GM12873 (cell line): ENCODE measurements at regions not wholly inside any gene's neighbourhood (a gene's known extent, or its start where the extent isn't known, plus 50 kb on each side); places are given as distances from the start of the nearest gene placed in this dataset.

ENCODE experiments used
- TF ChIP-seq, protein P1 (sequence below): IDR thresholded peaks from 2 replicates; pipeline ENCODE4 v1.5.1; 2012; ENCODE audit warnings: low read depth, mild to moderate bottlenecking, moderate library complexity, low read length, control low read depth; ENCODE audit not compliant: insufficient read depth; ENCODE audit errors: missing control alignments

DNA sequence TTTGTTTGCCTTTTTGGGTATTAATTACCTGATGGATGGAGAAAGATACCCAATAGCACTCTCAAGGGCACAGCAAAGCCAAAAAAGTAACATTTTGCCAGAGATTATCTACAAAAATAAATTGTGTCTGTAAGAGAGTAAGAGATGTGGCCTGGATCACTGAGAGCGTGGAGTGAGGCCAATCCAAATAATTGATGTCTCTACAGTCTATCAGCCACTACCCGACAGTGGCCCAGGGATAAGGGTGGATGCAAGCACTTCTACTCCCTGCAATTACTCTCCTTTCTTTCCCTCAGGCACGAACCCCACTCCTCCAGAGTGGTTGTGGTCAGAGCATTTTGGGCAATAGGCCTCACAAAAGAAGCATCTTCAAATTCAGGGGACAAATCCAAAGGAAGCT, 92.3 kb upstream of the ZC3H12C start:
- TF ChIP-seq, protein P1, sequence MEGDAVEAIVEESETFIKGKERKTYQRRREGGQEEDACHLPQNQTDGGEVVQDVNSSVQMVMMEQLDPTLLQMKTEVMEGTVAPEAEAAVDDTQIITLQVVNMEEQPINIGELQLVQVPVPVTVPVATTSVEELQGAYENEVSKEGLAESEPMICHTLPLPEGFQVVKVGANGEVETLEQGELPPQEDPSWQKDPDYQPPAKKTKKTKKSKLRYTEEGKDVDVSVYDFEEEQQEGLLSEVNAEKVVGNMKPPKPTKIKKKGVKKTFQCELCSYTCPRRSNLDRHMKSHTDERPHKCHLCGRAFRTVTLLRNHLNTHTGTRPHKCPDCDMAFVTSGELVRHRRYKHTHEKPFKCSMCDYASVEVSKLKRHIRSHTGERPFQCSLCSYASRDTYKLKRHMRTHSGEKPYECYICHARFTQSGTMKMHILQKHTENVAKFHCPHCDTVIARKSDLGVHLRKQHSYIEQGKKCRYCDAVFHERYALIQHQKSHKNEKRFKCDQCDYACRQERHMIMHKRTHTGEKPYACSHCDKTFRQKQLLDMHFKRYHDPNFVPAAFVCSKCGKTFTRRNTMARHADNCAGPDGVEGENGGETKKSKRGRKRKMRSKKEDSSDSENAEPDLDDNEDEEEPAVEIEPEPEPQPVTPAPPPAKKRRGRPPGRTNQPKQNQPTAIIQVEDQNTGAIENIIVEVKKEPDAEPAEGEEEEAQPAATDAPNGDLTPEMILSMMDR = no peak

DNA sequence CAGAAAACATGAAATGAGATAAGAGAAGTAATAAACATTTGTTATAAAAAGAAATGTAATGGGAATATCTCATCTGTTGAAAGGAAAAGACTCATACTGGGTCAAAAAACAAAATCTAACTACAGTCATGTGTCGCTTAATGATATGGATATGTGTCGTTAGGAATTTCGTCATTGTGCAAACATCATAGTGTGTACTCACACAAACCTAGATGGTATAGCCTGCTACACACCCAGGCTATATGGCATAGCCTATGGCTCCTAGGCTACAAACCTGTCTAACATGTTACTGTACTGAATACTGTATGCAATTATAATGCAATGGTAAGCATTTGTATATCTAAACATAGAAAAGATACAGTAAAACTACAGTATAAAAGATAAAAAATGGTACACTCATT, 89.8 kb upstream of the ZC3H12C start:
- TF ChIP-seq, protein P1 = no peak

DNA sequence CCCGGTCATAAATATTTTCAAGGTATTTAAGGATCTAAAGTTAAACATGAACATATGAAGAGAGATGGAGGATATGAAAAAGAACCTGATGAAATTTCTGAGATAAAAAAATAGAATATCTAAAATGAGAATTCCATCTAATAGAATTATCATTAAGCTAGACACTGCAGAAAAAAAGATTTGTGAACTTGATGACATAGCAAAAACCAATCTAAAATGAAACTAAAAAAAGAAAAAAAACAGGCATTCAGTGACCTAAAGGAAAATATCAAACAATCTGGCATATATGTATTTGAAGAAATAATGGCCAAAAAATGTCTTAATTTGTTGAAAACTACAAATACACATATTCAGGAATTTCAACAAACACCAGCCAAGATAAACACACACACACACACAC, 81.6 kb upstream of the ZC3H12C start:
- TF ChIP-seq, protein P1 = no peak

DNA sequence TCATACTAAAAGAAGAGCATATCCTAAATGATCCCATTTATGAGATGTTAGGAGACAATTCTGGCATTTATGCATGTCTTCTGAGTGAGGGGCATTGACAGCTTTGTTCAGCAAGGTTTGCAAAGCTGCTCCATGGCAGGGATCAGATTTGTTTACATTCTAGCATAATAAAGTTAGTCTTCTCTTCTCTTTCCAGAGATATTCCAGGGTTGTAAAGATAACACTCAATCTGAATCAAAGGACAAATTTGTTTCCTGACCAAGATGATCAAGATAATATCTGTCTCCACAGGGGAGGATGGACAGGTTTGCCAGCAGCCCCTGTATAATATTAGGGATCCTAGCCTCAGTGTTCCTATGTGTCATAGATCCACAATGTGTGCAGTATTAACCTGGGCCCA, 77.5 kb upstream of the ZC3H12C start:
- TF ChIP-seq, protein P1 = no peak

DNA sequence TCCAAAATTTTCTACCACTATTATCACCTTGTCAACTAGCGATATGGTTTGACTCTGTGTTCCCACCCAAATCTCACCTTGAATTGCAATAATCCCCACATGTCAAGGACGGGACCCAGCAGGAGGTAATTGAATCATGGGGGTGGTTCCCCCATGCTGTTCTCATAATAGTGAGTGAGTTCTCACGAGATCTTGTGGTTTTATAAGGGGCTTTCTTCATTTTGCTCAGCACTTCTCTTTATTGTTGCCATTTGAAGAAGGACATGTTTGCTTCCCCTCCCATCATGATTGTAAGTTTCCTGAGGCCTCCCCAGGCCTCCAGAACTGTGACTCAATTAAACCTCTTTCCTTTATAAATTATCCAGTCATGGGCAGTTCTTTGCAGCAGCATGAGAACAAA, 73.5 kb upstream of the ZC3H12C start:
- TF ChIP-seq, protein P1 = no peak

DNA sequence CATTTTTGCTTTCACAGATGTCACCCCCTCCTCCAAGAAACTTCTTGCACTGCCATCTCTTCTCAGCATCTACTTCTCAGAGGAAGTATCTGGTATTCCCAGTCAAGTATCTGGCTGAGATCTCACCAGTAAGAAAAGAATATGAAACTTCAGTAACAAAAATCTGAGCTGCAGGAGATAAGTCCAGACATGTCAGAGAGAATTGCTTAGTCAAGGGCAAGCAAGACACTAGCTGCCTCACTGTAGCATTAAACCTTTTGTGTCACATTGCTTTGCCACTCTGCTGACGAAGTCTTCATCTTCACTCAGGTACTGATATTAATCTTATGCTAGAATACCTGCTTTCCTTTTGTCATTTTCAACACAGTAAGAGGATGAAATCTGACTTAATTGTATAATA, 70.6 kb upstream of the ZC3H12C start:
- TF ChIP-seq, protein P1 = no peak

DNA sequence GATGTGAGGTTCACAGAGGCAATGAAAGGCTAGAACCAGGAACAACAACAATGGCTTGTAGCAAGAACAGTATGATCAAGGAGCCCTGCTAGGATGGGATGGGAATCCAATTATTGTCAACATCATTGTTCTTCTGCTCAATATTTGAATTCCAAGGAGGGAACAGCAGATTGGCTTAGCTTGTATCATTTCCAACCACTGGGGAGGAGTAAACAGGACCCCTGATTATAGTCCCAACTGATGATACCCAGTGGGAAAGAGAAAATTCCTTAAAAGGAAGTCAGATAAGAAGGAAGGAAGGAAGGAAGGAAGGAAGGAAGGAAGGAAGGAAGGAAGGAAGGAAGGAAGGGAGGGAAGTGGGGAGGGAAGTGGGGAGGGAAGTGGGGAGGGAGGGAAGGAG, 69.5 kb upstream of the ZC3H12C start:
- TF ChIP-seq, protein P1 = no peak
